Ishikawa (cell line): ENCODE measurements at regions not wholly inside any gene's neighbourhood (a gene's known extent, or its start where the extent isn't known, plus 50 kb on each side); places are given as distances from the start of the nearest gene placed in this dataset.

Source experiments
- EP300 ChIP-seq: IDR thresholded peaks from 2 replicates; pipeline ENCODE4 v1.6.1; 2012; ENCODE audit warnings: borderline replicate concordance
- FOXM1 ChIP-seq: IDR thresholded peaks from 2 replicates; pipeline ENCODE4 v1.6.1; 2012; ENCODE audit warnings: low read depth, borderline replicate concordance
- RAD21 ChIP-seq: IDR thresholded peaks from 2 replicates; pipeline ENCODE4 v1.6.1; 2012; ENCODE audit warnings: low read depth
- TAF1 ChIP-seq: IDR thresholded peaks from 2 replicates; pipeline ENCODE4 v1.6.1; 2012; ENCODE audit warnings: low read depth, mild to moderate bottlenecking
- USF1 ChIP-seq: IDR thresholded peaks from 2 replicates; pipeline ENCODE4 v1.6.1; 2012
- YY1 ChIP-seq: IDR thresholded peaks from 2 replicates; pipeline ENCODE4 v1.6.1; 2012; ENCODE audit warnings: low read depth
- ZBTB7A ChIP-seq: IDR thresholded peaks from 2 replicates; pipeline ENCODE4 v1.6.1; 2012; ENCODE audit warnings: low read depth

GRCh38 chr18:64416990-64417389 lies 268.1 kb upstream of the LINC00305 start:
- TF ChIP-seq ZBTB7A (no peak), YY1 (no peak), EP300 (no peak), RAD21 (no peak), TAF1 (no peak), FOXM1 (no peak), USF1 (no peak)
